Memory B cell (primary cell): ENCODE measurements at regions not wholly inside any gene's neighbourhood (a gene's known extent, or its start where the extent isn't known, plus 50 kb on each side); places are given as distances from the start of the nearest gene placed in this dataset.

Source experiments
- ATAC-seq: fragments of 150-1000 bp; cut with Tn5 transposase; 2 replicates; pipeline ENCODE4 v1.10.0; 2021; ENCODE audit warnings: low read depth, mild to moderate bottlenecking, moderate library complexity
- DNase-seq, 2 donors: peaks; one replicate each; pipeline ENCODE4 v3.0.0; 2022; ENCODE audit warnings: low spot score in 2 of 2
- H3K27ac Mint-ChIP-seq: one replicate; pipeline ENCODE4 v1.8.0; 2022; ENCODE audit warnings: mild to moderate bottlenecking, moderate library complexity, mixed read lengths
- H3K27me3 Mint-ChIP-seq: one replicate; pipeline ENCODE4 v1.8.0; 2022; ENCODE audit warnings: mixed read lengths
- H3K36me3 Mint-ChIP-seq: one replicate; pipeline ENCODE4 v1.8.0; 2022; ENCODE audit warnings: mild to moderate bottlenecking, mixed read lengths
- H3K4me1 Mint-ChIP-seq: one replicate; pipeline ENCODE4 v1.8.0; 2022; ENCODE audit warnings: mixed read lengths
- H3K4me3 Mint-ChIP-seq: one replicate; pipeline ENCODE4 v1.8.0; 2022; ENCODE audit warnings: mild to moderate bottlenecking, moderate library complexity, mixed read lengths
- H3K9me3 Mint-ChIP-seq: one replicate; pipeline ENCODE4 v1.8.0; 2022; ENCODE audit warnings: mixed read lengths

DNA sequence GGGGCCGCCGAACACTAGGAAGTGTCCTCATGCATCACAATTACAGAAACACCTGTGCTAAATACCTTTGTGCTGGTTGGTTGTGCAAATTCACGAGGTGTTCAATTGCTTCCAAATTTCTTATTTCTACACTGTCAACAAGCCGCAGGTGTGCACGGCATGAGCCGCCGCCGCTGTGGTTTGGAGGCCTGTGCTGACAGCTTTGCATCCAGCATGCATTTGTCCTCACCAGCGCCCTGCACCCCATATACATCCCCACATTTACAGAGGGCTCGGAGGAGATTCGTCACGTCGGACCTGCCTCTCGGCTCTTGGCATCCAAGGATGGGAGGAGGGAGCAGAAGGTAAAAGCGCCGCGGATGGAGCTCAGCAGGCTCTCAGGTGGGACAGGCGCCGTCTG lies 305.3 kb upstream of the MKI67 start:
- no peaks in the 10 kb centered on the region for H3K4me1 Mint-ChIP-seq
- no peak overlapping the region for H3K4me3 Mint-ChIP-seq
- ATAC-seq (no peak), DNase-seq (no peak)
- H3K9me3 Mint-ChIP-seq: peaks cover 2% of the 10 kb centered on the region
- no peak overlapping the region for H3K27ac Mint-ChIP-seq
- H3K36me3 Mint-ChIP-seq: no peaks in the 10 kb centered on the region
- no peaks in the 10 kb centered on the region for H3K27me3 Mint-ChIP-seq

DNA sequence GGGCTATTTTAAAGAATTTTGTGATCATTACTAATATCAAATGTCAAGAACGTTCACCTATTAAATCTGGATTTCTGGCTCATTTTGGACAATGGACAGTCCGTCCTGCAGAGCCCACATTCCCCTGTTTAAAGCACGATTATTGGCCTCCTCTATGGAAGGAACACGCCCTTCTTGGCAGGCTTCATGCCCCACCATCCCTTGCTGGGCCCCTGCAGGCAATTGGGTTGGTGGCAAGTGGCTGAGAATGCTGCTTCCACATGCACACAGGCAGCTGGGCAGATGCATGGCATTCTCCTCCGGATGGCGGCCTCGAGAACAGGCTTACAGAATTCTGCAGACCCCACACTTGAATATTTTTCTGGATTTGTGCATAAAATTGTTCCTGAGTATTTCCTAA lies 305.8 kb upstream of the MKI67 start:
- no peak overlapping the region for H3K4me3 Mint-ChIP-seq
- H3K9me3 Mint-ChIP-seq: peaks cover 2% of the 10 kb centered on the region
- no peaks in the 10 kb centered on the region for H3K4me1 Mint-ChIP-seq
- DNase-seq: no peak
- no peak for ATAC-seq
- H3K36me3 Mint-ChIP-seq: no peaks in the 10 kb centered on the region
- H3K27me3 Mint-ChIP-seq: no peaks in the 10 kb centered on the region
- no peak overlapping the region for H3K27ac Mint-ChIP-seq

DNA sequence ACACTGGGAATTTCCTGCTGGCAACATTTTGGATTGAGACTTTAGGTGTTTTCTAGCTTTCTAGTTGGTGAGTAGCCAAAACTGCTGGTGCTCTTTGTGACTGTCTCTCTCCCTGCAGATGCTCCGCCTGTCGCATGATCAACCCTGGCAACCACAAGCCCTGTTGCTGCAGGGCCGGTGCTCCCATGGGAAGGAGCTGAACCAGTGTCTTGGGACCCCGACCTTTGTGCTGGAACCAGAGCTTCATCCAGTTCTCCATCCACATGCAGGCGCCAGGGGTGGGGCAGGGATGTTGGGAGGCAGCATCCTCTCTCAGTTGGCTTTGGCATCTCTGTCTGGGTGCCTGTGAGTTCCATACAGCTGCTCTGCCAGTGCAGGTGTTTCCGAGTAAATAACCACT lies 306.2 kb upstream of the MKI67 start:
- no peak overlapping the region for H3K27ac Mint-ChIP-seq
- H3K36me3 Mint-ChIP-seq: no peaks in the 10 kb centered on the region
- no peak overlapping the region for H3K4me3 Mint-ChIP-seq
- ATAC-seq: no peak
- H3K9me3 Mint-ChIP-seq: peaks cover 2% of the 10 kb centered on the region
- DNase-seq: no peak
- H3K27me3 Mint-ChIP-seq: no peaks in the 10 kb centered on the region
- no peaks in the 10 kb centered on the region for H3K4me1 Mint-ChIP-seq

DNA sequence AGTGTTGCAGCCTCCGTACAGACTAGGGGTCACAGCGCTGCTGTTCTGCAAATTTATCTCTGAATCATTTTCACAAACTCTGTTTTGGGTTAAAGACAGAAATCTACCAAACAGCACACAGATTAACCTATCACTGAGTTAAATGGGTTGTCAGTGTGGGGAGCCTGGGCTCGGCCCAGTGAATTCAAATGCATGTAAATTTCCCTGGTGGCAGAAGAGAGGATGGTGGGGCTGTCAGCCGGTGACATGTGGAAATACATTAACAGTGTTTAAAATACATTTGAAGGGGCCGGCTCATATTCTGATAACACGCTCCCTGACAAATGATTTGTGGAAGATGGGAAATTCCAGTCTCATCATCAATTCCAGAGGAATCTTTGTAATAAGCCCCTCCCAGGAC lies 309.6 kb upstream of the MKI67 start:
- Mint-ChIP-seq H3K4me1 (no peaks in the 10 kb centered on the region), H3K9me3 (peaks cover 5% of the 10 kb centered on the region), H3K27ac (no peak overlapping the region), H3K4me3 (no peak overlapping the region), H3K36me3 (no peaks in the 10 kb centered on the region), H3K27me3 (peaks cover 3% of the 10 kb centered on the region)
- ATAC-seq: no peak
- DNase-seq: no peak

DNA sequence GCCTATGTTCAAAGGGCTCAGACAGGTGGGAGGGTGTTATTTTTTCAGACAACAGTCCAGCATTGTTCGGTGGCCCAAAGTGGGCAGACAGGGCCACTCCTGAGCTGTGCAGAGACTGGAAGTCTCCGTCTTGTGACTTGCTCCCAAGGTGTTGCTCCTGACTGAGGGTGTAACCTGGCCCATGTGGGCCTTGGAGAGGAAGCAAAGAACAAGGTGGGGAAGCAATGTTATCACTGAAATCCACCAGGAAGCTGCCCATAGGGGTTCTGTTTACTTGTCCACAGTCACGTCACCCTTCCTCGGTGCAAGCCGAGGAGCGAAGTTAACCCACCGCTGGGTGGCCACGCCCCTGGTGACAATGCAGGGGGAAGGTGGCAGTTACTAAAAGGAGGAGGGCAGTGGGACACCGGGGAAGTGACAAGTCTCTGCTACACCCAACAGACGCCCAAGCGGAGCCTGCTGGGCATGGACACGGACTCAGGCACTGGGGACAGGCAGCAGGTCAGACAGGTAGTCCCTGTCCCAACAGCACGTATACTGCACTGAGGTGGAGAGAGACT lies 311.6 kb upstream of the MKI67 start:
- Mint-ChIP-seq H3K36me3 (no peaks in the 10 kb centered on the region), H3K27me3 (peaks cover 3% of the 10 kb centered on the region), H3K4me3 (no peak overlapping the region), H3K4me1 (no peaks in the 10 kb centered on the region), H3K27ac (no peak overlapping the region), H3K9me3 (peaks cover 8% of the 10 kb centered on the region)
- ATAC-seq: no peak
- DNase-seq: no peak

DNA sequence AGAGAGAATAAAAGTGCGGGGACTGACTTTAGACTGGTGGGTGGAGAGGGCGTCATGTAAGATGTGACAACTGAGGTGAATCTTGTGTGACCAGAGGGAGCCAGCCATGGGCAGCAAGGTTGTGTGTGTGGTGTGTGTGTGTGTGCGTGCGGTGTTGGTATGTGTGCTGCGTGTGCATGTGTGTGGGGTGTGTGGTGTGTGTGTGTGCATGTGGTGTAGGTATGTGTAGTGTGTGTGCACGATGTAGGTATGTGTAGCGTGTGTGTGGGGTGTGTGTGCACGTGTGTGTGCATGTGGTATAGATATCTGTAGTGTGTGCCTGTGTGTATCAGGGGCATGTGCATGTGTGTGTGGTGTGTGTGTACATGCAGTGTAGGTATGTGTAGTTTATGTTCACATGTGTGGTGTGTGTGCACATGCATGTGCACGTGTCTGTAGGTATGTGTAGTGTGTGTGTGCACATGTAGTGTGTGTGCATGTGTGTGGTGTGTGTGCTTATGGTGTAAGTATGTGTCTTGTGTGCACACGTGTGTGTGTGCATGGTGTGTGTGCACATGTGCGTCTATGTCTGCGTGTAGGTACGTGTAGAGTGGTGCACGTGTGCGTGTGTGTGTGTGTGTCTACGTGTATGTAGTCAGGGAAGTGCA lies 312.3 kb upstream of the MKI67 start:
- H3K27me3 Mint-ChIP-seq: peaks cover 3% of the 10 kb centered on the region
- H3K4me3 Mint-ChIP-seq: no peak overlapping the region
- H3K4me1 Mint-ChIP-seq: no peaks in the 10 kb centered on the region
- no peak for DNase-seq
- ATAC-seq: no peak
- H3K36me3 Mint-ChIP-seq: no peaks in the 10 kb centered on the region
- peaks cover 8% of the 10 kb centered on the region for H3K9me3 Mint-ChIP-seq
- H3K27ac Mint-ChIP-seq: no peak overlapping the region

DNA sequence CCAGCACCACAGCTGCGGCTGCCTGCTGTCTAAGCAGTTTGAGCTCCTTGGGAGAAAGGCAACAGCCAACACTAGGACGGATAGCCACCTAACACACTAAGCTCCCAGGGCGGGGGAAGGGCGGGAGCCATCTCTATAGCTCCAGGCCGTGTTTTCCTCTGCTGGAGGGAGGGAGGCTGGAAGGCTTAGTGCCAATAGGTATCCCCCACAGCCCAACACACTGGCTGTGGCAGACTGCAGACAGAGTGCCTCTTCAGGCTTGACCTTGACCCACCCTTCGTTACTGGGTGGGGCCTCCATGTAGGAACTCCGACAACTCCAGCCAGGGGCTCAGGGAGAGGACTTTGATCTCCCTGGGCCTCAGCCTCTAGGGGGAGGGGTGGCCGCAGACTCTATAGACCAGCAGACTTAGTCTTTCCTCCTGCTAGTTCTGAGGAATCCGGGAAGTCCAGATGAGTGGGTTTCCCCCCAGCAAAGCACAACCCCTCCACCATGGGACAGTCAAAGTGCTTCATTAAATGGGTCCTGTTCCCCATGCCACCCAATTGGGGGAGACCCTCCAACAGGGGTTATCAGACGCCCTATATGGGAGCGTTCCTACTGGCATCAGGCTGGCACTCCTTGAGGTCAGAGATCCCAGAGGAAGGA lies 314.4 kb upstream of the MKI67 start:
- peaks cover 10% of the 10 kb centered on the region for H3K9me3 Mint-ChIP-seq
- DNase-seq: no peak
- H3K36me3 Mint-ChIP-seq: no peaks in the 10 kb centered on the region
- H3K4me3 Mint-ChIP-seq: no peak overlapping the region
- H3K27me3 Mint-ChIP-seq: peaks cover 3% of the 10 kb centered on the region
- ATAC-seq: no peak
- H3K4me1 Mint-ChIP-seq: no peaks in the 10 kb centered on the region
- no peak overlapping the region for H3K27ac Mint-ChIP-seq

DNA sequence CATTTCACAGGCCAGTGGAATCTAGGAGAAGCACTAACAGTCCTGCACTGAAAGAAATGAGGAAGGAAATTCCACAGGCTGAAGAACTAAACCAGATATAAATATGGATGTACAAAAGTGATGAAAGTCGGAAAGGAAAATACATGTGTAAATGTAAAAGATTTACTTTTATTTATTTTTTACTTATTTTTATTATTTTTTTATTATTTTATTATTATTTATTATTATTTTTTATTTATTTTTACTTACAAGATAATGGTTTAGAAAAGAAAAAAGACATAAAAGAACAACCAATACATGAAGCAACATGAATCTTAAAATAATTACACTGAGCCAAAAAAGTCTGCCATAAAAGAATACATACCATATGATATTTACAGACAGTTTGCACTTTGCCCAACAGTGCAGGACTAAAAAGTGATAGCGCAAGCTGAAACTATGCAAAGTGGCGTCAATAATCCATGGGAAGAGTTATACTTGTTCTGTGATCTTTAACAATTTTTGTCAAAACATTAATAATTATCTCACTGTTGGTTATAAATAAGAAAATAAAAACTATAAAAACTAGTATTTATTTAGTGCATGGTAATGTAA lies 317.8 kb upstream of the MKI67 start:
- H3K4me3 Mint-ChIP-seq: no peak overlapping the region
- no peak overlapping the region for H3K27ac Mint-ChIP-seq
- ATAC-seq (no peak), DNase-seq (no peak)
- peaks cover 2% of the 10 kb centered on the region for H3K27me3 Mint-ChIP-seq
- H3K9me3 Mint-ChIP-seq: peaks cover 7% of the 10 kb centered on the region
- H3K4me1 Mint-ChIP-seq: no peaks in the 10 kb centered on the region
- no peaks in the 10 kb centered on the region for H3K36me3 Mint-ChIP-seq

DNA sequence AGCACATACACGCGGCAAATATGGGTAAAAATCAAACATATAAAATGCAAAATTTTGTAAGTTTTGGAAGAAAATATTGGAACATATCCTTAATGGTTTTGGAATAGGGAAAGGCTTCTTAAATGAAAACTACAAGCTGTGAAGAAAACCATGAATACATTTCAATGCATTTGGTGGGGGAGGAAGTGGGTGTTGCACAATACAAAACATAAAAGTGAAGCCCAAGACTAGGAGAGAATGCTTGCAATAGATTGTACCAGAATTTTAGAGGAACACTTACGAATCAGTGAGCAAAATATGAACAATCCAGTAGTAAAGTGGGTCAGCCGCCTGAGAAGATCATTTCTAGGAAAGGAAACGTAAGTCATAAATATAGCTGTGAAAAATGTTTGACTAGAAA lies 322.6 kb upstream of the MKI67 start:
- DNase-seq (no peak), ATAC-seq (no peak)
- H3K27ac Mint-ChIP-seq: no peak overlapping the region
- H3K4me3 Mint-ChIP-seq: no peak overlapping the region
- no peaks in the 10 kb centered on the region for H3K36me3 Mint-ChIP-seq
- H3K27me3 Mint-ChIP-seq: peaks cover 2% of the 10 kb centered on the region
- H3K4me1 Mint-ChIP-seq: no peaks in the 10 kb centered on the region
- peaks cover 2% of the 10 kb centered on the region for H3K9me3 Mint-ChIP-seq

DNA sequence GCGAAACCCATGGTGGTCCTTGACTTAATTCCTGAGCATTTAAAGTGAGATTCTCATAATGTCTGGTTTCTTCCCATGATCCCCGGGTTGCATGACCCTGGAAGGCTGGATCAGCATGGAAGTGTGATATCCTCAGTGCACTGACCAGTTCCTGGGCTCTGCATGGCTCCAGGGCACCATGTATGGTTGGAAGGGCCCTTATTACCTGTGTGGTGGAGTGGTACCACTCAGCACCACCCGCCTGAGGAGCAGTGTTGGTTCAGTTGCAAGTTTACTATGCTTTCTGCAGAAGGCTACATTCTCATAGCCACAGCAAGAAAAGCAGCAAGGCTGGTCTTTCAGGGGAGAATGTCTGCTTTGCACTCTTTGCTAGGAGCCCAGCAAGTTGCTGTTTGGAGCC lies 325.7 kb upstream of the MKI67 start:
- H3K27ac Mint-ChIP-seq: no peak overlapping the region
- H3K36me3 Mint-ChIP-seq: no peaks in the 10 kb centered on the region
- H3K27me3 Mint-ChIP-seq: peaks cover 2% of the 10 kb centered on the region
- no peak overlapping the region for H3K4me3 Mint-ChIP-seq
- H3K9me3 Mint-ChIP-seq: peaks cover 1% of the 10 kb centered on the region
- ATAC-seq (no peak), DNase-seq (no peak)
- no peaks in the 10 kb centered on the region for H3K4me1 Mint-ChIP-seq

DNA sequence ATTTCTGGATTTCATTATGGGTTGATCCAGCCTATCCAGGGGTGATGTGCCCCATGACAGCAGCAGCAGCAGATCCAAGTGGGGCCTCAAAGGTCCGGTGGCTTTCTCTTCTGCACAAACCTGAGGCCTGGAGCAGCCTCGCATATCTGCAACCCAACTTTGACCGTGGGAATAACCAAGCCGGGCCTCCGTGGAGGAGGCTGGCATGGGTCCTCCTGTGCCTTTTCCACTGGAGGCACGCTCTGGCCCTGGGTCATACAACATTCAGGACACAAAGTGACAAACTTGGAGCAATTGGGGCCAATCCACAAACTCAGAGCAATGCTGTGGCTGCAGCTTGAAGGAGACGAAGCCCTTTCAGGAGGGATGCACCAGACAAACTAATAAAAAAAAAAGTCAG lies 330.0 kb upstream of the MKI67 start:
- Mint-ChIP-seq H3K27me3 (peaks cover 5% of the 10 kb centered on the region), H3K36me3 (no peaks in the 10 kb centered on the region)
- no peak for DNase-seq

DNA sequence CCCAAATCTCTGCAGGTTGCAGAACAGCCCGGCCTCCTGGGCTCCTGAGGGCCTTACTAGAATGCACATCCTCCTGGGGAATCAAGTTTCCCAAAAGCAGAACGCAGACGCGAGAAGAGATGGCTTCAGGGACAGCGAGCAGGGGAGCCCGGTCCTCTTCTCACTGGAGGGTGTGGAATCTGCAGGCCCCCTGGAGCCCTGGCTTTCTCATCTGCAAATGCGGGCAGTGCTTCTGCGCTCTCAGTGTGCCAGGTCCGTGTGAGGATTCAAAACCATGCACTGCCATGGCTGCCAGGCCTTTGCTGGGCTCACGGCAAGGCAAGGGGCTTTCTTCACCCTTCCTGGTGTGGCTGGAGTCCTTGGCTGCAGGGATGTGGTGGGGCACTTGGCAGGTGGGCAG lies 330.9 kb upstream of the MKI67 start:
- Mint-ChIP-seq H3K9me3 (peaks cover 2% of the 10 kb centered on the region), H3K27ac (no peak overlapping the region), H3K36me3 (no peaks in the 10 kb centered on the region), H3K4me3 (no peak overlapping the region), H3K4me1 (no peaks in the 10 kb centered on the region), H3K27me3 (peaks cover 5% of the 10 kb centered on the region)
- DNase-seq (no peak), ATAC-seq (no peak)

More for the DNA sequence above, 330.0 kb upstream of the MKI67 start:
- Mint-ChIP-seq H3K27ac (no peak overlapping the region), H3K4me1 (no peaks in the 10 kb centered on the region), H3K4me3 (no peak overlapping the region), H3K9me3 (peaks cover 2% of the 10 kb centered on the region)
- ATAC-seq: no peak

DNA sequence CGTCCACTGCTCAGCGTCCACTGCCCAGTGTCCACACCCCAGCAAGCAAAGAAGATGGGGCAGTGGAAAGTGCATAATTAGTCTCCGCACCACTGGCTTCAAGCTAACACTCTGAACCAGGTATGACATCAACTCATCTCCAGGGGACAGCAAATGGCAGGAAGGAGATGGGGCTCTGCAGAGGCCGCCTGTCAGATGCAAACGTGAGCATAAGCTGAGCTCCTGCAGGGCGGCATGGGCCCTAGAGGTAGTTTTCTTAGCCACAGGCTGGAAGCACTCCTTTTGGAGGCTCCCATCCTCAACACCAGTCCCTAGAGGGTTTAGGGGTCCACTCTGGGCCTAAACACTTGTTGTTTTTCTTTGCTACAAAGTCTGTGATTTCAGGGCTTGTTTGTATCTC lies 335.8 kb upstream of the MKI67 start:
- Mint-ChIP-seq H3K36me3 (no peaks in the 10 kb centered on the region), H3K9me3 (peaks cover 2% of the 10 kb centered on the region), H3K4me3 (no peak overlapping the region), H3K27ac (no peak overlapping the region), H3K27me3 (peaks cover 5% of the 10 kb centered on the region), H3K4me1 (no peaks in the 10 kb centered on the region)
- no peak for ATAC-seq
- DNase-seq: no peak

DNA sequence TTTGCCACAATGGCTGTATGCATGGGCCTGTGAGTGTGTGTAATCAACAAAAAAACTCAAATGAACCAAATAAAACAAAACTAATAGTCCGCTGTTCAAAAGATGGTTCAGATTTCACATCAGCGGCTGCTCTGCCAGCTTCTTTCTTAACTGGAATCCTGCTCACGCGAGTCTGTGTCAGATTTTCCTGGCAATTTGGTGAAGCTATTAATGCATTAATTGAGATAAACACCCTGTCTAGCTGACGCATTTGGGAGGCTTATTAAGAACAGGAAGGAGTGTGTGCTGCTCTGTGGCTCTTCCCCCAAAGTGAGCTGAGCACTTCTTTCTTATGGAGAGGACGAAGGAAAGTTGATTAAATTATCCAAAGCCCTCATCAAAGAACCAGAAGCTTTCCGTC lies 336.6 kb upstream of the MKI67 start:
- DNase-seq (no peak), ATAC-seq (no peak)
- peaks cover 4% of the 10 kb centered on the region for H3K27me3 Mint-ChIP-seq
- peaks cover 2% of the 10 kb centered on the region for H3K9me3 Mint-ChIP-seq
- H3K4me3 Mint-ChIP-seq: no peak overlapping the region
- no peaks in the 10 kb centered on the region for H3K4me1 Mint-ChIP-seq
- H3K27ac Mint-ChIP-seq: no peak overlapping the region
- H3K36me3 Mint-ChIP-seq: no peaks in the 10 kb centered on the region
